ENCODE measurements at regions not wholly inside any gene's neighbourhood (a gene's known extent, or its start where the extent isn't known, plus 50 kb on each side); places are given as distances from the start of the nearest gene placed in this dataset.

- no peak for DNase-seq
These were observed 100.7 kb upstream of the ACTRT2 start for GRCh38 chr1:2920421-2921015.

DNA sequence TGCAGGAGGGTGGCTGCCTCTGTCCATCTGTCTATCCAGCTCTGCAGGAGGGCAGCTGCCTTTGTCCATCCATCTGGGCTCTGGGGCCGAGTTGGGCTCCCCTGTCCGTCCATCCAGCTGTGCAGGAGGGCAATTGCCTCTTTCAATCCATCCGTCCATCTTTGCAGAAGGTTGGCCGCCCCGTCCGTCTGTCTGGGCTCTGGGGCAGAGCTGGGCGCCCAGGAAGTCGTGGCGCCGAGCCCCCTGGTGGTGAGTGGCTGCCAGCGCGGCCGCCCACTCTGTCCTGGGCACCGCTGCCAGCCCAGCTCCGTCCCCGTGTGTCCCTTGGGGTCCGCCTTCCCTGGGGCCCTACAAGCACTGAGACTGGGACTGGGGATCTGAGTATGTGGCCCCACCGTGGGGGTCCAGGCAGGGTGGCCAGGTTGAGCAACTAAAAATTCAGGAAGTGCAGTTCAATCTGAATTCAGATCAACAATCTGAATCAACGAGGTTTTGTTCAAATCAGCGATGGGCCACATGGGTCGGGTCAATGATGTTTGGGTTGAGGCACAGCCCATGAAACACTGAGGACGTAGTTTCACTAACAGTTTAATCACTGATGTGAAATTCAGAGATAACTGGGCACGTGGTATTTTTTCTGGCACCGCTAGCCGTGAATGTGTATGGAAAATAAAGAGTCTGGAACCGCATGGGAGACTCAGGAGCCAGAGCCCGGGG lies 99.1 kb upstream of the ACTRT2 start:
- peak; percentile 0 for DNase-seq

GRCh38 chr1:2923351-2923750 lies 97.9 kb upstream of the ACTRT2 start:
- DNase-seq = no peak

- no peak for DNase-seq
These were observed 96.0 kb upstream of the ACTRT2 start for GRCh38 chr1:2925291-2925690.

DNA sequence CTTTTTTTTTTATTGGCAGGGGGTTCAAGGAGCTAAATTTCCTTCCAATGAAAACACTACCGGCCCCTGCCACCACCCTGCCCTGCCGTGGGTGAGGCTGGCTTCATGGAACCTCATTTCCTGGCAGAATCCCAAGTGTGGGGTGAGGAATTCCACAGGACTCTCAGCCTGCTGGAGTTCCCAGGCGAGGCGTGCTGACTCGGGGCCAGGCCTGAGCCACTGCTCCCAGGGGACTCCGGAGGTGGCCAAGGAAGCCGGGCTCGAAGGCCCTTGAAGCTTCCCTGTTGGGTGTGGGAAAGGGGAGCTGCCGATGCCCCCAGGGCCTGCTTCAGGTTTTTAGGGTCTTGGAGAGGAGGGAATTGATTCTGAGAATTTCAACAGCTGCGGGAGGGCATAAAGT lies 95.3 kb upstream of the ACTRT2 start:
- no peak for DNase-seq

DNA sequence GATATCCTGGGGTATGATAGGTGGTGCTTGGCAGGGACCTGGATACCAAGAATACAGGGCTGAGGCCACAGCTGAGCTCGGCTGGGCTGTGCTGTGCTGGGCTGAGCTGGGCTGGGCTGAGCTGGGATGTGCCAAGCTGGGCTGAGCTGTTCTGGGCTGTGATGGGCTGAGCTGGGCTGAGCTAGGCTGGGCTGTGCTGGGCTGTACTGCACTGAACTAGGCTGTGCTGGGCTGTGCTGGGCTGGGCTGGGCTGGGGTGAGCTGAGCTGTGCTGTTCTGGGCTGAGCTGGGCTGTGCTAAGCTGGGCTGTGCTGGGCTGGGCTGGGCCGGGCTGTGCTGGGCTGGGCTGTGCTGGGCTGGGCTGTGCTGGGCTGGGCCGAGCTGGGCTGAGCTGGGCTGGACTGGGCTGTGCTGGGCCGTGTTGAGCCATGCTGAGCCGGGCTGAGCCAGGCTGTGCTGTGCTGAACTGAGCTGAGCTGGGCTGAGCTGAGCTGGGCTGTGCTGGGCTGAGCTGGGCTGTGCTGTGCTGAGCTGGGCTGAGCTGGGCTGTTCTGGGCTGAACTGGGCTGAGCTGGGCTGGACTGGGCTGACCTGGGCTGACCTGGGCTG lies 94.7 kb upstream of the ACTRT2 start:
- no peak for DNase-seq

DNA sequence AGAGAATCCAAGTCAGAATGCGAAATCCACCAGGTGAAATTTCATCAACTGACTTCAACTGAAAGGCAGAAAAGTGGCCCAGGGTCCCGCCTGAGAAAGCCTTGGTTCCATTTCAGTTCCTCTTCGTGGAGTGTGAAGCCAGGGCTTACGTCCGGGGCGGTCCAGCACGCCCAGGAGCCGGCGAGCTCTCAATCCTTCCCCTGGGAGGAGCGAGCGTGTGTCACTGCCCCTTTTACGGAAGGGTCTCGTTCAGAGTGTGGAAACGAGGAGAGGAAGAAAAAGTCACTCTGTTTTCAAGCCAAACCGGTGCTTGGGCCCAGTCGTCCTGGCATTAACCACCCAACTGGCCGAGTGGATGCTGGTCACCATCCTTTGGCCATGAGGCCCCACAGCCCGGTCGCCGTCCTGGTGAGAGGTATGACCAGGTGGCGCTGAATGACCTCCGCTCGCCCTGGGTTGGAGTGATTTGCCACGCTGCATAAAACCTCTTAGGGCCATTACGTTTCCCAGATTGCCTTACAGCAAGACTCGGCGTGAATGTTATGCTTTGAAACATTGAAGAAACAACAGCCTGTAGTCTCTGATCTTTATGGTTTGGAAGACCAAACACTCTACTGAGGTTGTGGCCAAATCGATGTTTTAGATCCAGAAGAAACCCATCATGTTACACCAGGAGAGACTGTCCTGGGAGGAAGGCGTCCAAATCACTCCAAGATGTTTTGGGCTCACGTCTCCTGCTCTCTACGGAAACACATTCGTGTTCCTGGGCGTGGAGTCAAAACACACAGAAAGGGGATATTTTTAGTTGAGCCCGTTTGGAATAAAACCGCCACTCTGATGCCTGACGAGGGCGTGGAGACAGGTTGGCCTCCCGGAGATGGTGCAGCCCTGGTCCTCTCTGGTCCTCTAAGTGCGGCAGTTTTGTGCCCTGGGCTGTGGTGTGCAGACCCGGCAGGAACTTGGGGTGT lies 93.6 kb upstream of the ACTRT2 start:
- no peak for DNase-seq

- DNase-seq = no peak
These were observed 92.6 kb upstream of the ACTRT2 start for GRCh38 chr1:2928366-2929325.

DNA sequence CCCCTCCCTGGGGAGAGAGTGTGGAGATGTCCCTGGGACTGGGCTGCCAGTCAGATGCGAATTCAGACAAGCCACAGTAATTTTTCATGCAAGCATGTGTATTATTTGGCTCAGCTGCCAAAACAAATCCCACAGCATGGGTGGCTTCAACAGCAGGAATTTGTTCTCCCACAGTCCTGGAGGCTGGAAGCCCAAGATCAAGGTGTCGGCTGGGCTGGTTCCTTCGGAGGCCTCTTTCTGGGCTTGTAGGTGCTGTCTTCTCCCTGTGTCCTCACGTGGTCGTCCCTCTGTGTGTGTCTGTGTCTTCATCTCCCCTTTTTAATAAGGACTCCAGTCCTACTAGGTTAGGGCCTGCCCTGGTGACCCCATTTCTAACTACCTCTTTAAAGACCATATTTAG lies 91.9 kb upstream of the ACTRT2 start:
- DNase-seq = no peak

- no peak for DNase-seq
These were observed 91.1 kb upstream of the ACTRT2 start for GRCh38 chr1:2930016-2930815.

- no peak for DNase-seq
These were observed 90.1 kb upstream of the ACTRT2 start for GRCh38 chr1:2930913-2931723.

DNA sequence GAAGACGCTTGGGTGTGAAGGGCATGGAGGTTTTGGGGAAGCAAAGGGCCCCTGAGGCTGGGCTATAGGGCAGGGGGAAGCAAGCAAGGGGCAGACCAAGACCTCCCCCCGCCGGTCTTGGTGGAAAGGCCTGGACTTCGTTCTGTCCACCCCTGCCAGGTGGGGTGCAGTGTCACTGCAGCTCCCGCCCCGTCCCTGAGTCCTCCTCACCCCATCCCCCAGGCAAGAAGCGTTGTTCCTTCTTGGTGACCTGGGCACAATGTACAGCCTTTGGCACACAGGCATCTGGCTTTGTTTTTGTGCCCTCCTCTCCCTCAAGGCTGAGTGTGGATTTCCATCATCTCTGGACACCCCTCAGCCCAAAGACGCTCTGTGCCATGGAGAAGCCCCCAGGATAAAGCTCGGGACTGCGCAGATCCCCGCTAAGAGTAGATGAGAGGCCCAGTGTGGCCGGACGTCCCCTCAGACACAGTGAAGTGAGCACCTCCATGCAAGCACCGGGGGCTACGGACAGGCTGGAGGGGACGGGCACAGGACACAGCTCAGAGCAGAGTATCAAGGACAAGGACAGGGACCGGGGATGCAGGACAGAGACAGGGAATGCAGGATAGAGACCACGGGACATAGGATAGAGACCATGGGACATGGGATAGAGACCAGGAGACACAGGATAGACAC lies 89.4 kb upstream of the ACTRT2 start:
- no peak for DNase-seq

GRCh38 chr1:2932671-2933350 lies 88.5 kb upstream of the ACTRT2 start:
- DNase-seq = no peak

- no peak for DNase-seq
These were observed 87.7 kb upstream of the ACTRT2 start for GRCh38 chr1:2933431-2934155.

DNA sequence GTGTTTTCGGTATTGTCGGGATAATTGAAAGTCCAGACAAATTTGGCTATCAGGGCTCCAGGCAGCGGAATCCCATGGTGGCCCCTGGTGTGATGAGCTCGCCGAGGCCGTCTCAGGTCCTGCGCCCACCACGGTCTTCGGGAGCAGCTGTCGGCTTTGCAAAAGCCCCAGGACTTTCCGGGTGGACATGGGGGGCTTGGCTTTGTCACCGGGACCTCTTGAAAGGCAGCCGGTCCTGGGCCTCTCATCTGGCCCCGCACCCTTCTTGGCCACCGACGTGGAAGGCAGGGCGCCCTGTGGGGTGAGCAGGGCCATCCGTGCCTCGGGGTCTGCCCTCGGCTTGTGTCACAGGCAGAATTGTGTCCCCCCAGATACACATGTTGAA lies 87.1 kb upstream of the ACTRT2 start:
- DNase-seq = no peak

- DNase-seq = no peak
These were observed 86.6 kb upstream of the ACTRT2 start for GRCh38 chr1:2934642-2935081.

- no peak for DNase-seq
These were observed 86.1 kb upstream of the ACTRT2 start for GRCh38 chr1:2935184-2935583.

- DNase-seq = no peak
These were observed 85.4 kb upstream of the ACTRT2 start for GRCh38 chr1:2935751-2936390.

Data from NCI-H1092 treated with DMSO at 0.1 percent for 48 hours (cell line).